GM23338 (cell line): ENCODE measurements at regions not wholly inside any gene's neighbourhood (a gene's known extent, or its start where the extent isn't known, plus 50 kb on each side); places are given as distances from the start of the nearest gene placed in this dataset.

ENCODE experiments used
- EZH2 ChIP-seq: fragments of 200-600 bp; sonication (generic); IDR thresholded peaks from one replicate; pipeline ENCODE4 v1.8.0; 2017; ENCODE audit warnings: antibody characterized with exemption, mild to moderate bottlenecking, low read depth; ENCODE audit not compliant: unreplicated experiment
- EZH2phosphoT487 ChIP-seq: fragments of 200-600 bp; sonication (generic); IDR thresholded peaks from one replicate; pipeline ENCODE4 v1.8.1; 2018; ENCODE audit warnings: antibody characterized with exemption; ENCODE audit not compliant: unreplicated experiment
- JUNB ChIP-seq: IDR thresholded peaks from one replicate; pipeline ENCODE4 v1.6.1; 2016; ENCODE audit warnings: antibody characterized with exemption; ENCODE audit not compliant: unreplicated experiment
- NANOG ChIP-seq: IDR thresholded peaks from 2 replicates; pipeline ENCODE4 v1.6.1; 2016; ENCODE audit warnings: antibody characterized with exemption, borderline replicate concordance
- POLR2AphosphoS5 ChIP-seq: IDR thresholded peaks from 2 replicates; pipeline ENCODE4 v1.6.1; 2016; ENCODE audit warnings: antibody characterized with exemption, low read depth
- ZNF114 ChIP-seq: fragments of 250-450 bp; sonication (Bioruptor Pico); IDR thresholded peaks from 2 replicates; pipeline ENCODE4 v1.5.0; 2020; ENCODE audit warnings: mild to moderate bottlenecking, moderate library complexity
- TF ChIP-seq, protein P1 (sequence below), 2 experiments: fragments of 200-600 bp in 1 of 2; sonication (generic) in 1 of 2; conservative IDR thresholded peaks; 2 replicates each; pipeline versions ENCODE4 v1.5.1 to v1.6.1; 2016 to 2017; ENCODE audit warnings: antibody characterized with exemption in 2 of 2, low read depth in 2 of 2, mild to moderate bottlenecking in 2 of 2, moderate library complexity in 1 of 2
- TF ChIP-seq, protein P2 (sequence below): IDR thresholded peaks from one replicate; pipeline ENCODE4 v1.6.1; 2018; ENCODE audit warnings: antibody characterized with exemption; ENCODE audit not compliant: unreplicated experiment

DNA sequence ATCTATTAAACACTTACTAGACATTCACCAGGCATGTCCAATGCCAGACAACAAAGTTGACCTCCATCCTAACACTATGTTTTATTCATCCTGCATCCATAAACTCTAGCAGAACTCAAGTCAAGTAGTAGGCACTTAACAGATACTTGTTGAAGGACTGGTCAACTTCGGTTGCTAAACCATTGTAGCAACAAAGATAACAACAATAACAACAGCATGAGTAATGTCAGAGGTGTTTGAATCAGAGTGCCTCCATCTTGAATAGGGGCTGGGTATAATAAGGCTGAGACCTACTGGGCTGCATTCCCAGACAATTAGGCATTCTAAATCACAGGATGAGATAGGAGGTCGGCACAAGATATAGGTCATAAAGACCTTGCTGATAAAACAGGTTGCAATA is 180.5 kb upstream of the ZNF462 start:
- TF ChIP-seq, protein P1, sequence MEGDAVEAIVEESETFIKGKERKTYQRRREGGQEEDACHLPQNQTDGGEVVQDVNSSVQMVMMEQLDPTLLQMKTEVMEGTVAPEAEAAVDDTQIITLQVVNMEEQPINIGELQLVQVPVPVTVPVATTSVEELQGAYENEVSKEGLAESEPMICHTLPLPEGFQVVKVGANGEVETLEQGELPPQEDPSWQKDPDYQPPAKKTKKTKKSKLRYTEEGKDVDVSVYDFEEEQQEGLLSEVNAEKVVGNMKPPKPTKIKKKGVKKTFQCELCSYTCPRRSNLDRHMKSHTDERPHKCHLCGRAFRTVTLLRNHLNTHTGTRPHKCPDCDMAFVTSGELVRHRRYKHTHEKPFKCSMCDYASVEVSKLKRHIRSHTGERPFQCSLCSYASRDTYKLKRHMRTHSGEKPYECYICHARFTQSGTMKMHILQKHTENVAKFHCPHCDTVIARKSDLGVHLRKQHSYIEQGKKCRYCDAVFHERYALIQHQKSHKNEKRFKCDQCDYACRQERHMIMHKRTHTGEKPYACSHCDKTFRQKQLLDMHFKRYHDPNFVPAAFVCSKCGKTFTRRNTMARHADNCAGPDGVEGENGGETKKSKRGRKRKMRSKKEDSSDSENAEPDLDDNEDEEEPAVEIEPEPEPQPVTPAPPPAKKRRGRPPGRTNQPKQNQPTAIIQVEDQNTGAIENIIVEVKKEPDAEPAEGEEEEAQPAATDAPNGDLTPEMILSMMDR (conservative IDR thresholded peaks at IDR 0.05; ENCODE audit: low read depth in 2 of 2), result no peak
- TF ChIP-seq NANOG, result no peak
- no peak for TF ChIP-seq POLR2AphosphoS5
- no peak for TF ChIP-seq EZH2phosphoT487
- no peak for TF ChIP-seq EZH2
- TF ChIP-seq, protein P2, sequence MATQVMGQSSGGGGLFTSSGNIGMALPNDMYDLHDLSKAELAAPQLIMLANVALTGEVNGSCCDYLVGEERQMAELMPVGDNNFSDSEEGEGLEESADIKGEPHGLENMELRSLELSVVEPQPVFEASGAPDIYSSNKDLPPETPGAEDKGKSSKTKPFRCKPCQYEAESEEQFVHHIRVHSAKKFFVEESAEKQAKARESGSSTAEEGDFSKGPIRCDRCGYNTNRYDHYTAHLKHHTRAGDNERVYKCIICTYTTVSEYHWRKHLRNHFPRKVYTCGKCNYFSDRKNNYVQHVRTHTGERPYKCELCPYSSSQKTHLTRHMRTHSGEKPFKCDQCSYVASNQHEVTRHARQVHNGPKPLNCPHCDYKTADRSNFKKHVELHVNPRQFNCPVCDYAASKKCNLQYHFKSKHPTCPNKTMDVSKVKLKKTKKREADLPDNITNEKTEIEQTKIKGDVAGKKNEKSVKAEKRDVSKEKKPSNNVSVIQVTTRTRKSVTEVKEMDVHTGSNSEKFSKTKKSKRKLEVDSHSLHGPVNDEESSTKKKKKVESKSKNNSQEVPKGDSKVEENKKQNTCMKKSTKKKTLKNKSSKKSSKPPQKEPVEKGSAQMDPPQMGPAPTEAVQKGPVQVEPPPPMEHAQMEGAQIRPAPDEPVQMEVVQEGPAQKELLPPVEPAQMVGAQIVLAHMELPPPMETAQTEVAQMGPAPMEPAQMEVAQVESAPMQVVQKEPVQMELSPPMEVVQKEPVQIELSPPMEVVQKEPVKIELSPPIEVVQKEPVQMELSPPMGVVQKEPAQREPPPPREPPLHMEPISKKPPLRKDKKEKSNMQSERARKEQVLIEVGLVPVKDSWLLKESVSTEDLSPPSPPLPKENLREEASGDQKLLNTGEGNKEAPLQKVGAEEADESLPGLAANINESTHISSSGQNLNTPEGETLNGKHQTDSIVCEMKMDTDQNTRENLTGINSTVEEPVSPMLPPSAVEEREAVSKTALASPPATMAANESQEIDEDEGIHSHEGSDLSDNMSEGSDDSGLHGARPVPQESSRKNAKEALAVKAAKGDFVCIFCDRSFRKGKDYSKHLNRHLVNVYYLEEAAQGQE, result no peak
- TF ChIP-seq ZNF114 (CRISPR knock-in tag), result no peak
- no peak for TF ChIP-seq JUNB
